Ishikawa (cell line): ENCODE measurements at regions not wholly inside any gene's neighbourhood (a gene's known extent, or its start where the extent isn't known, plus 50 kb on each side); places are given as distances from the start of the nearest gene placed in this dataset.

Source experiments
- CREB1 ChIP-seq: IDR thresholded peaks from 2 replicates; pipeline ENCODE4 v1.6.1; 2012; ENCODE audit warnings: low read depth
- EGR1 ChIP-seq: IDR thresholded peaks from 2 replicates; pipeline ENCODE4 v1.6.1; 2012
- EP300 ChIP-seq: IDR thresholded peaks from 2 replicates; pipeline ENCODE4 v1.6.1; 2012; ENCODE audit warnings: borderline replicate concordance
- FOXM1 ChIP-seq: IDR thresholded peaks from 2 replicates; pipeline ENCODE4 v1.6.1; 2012; ENCODE audit warnings: low read depth, borderline replicate concordance
- RAD21 ChIP-seq: IDR thresholded peaks from 2 replicates; pipeline ENCODE4 v1.6.1; 2012; ENCODE audit warnings: low read depth
- TEAD4 ChIP-seq: IDR thresholded peaks from 2 replicates; pipeline ENCODE4 v1.6.1; 2012
- YY1 ChIP-seq: IDR thresholded peaks from 2 replicates; pipeline ENCODE4 v1.6.1; 2012; ENCODE audit warnings: low read depth
- TF ChIP-seq, protein P1 (sequence below): IDR thresholded peaks from 2 replicates; pipeline ENCODE4 v1.6.1; 2012

DNA sequence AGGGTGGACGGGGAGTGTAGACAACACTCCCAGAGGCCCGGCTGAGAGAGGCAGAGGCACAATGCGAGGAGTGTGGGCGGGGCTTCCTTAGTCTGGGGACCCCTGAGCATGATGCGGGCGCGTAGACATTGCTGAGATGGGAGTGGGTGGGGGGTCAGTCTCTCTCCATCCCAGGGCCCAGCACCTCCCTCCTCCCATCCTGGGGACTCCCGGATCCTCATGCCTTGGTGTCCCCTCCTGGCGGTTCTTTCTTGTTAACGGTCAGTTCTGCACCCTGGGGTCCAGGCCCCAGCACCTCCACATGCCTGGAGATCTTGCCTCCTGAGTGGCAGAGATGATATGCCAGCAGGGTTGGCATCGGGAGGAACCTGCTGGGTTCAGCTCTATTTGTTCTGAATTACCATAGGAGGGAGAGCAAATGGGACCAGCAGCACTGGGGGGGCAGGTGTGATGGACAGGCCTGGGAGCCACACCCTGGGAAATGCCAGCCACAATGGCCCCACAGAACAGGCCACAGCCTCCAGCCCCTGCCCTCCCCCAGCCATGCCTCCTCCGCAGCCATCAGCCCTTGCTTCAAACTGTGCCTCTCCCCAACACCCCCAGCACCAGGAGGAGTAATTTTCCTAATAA is 55.7 kb downstream of the RTL6 start:
- no peak for TF ChIP-seq YY1
- TF ChIP-seq FOXM1, result no peak
- TF ChIP-seq CREB1, result no peak
- no peak for TF ChIP-seq EP300
- TF ChIP-seq, protein P1, sequence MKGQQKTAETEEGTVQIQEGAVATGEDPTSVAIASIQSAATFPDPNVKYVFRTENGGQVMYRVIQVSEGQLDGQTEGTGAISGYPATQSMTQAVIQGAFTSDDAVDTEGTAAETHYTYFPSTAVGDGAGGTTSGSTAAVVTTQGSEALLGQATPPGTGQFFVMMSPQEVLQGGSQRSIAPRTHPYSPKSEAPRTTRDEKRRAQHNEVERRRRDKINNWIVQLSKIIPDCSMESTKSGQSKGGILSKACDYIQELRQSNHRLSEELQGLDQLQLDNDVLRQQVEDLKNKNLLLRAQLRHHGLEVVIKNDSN, result no peak
- no peak for TF ChIP-seq TEAD4
- TF ChIP-seq RAD21, result no peak
- TF ChIP-seq EGR1, result no peak
